HG02885 (cell line): ENCODE measurements at regions not wholly inside any gene's neighbourhood (a gene's known extent, or its start where the extent isn't known, plus 50 kb on each side); places are given as distances from the start of the nearest gene placed in this dataset.
"Not testable (repeated sequence)": the region's sequence is repeated elsewhere in the genome, so short reads cannot be mapped to it uniquely, and the experiment has no call there.

Experiments used
- ATAC-seq: cut with Tn5 transposase; IDR thresholded peaks from one replicate; pipeline ENCODE4 v1.9.1; 2021; ENCODE audit warnings: mild to moderate bottlenecking; ENCODE audit not compliant: unreplicated experiment, poor library complexity

DNA sequence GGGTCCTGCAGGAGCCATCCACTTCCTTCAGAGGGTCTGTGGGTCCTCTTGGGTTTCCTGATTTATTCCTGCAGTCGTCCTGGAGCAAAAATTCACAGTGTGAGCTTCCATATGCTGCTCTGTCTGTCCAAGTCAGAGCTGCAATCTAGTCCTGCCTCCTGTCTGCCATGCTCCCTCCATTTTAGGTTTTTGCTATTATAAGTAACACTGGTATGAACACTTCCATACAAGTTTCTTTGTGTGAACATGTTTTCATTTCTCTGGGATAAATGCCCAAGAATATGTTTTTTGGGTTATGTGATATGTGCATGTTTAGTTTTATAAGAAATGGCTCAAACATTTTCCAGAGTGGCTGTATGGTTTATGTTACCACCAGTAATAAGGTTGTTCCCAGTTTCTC, 188.1 kb downstream of the ACTR3B start:
- ATAC-seq: no peak

GRCh38 chr7:152949253-152949652, 189.7 kb downstream of the ACTR3B start:
- ATAC-seq: no peak

DNA sequence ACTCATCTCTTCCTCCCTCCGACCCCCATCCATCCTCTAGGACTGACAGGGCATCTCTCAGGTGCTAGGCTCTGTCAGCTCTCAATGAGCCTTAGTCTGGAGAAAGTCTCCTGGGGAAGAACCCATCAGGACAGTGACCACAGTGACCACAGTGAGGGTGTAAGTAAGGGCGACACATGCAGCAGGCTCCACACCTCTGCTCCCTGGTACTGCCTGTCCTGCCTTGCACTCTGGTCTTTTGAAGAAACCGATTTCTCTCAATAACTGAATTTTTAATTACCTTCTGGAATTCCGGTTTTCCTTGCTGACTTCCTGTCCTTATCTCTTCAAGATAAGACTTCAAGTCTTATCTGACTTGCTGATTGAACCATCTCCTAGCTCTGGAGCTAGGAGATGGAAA, 190.2 kb downstream of the ACTR3B start:
- ATAC-seq: no peak

- ATAC-seq: no peak
Observed at GRCh38 chr7:152956006-152956405, 196.5 kb downstream of the ACTR3B start.

DNA sequence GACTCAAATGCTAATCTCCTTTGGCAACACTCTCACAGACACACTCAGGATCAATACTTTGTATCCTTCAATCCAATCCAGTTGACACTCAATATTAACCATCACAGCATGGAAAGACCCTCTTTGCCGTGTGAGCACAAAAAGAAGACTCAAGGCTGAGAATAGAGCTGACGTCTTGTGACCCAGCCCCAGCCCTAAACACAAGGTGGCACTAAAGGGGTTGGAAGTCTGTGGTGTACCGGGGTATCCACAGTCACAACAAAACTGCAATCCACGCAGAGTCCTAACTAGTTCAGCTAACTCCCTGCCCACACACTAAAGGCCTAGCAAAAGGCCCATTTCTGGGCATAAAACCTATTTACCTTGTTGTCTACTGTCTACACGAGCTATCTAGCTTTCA, 200.1 kb downstream of the ACTR3B start:
- ATAC-seq: no peak

- not testable (repeated sequence) for ATAC-seq
Observed at GRCh38 chr7:152961796-152962195, 202.2 kb downstream of the ACTR3B start.

- ATAC-seq: no peak
Observed at GRCh38 chr7:152966189-152966588, 206.6 kb downstream of the ACTR3B start.

DNA sequence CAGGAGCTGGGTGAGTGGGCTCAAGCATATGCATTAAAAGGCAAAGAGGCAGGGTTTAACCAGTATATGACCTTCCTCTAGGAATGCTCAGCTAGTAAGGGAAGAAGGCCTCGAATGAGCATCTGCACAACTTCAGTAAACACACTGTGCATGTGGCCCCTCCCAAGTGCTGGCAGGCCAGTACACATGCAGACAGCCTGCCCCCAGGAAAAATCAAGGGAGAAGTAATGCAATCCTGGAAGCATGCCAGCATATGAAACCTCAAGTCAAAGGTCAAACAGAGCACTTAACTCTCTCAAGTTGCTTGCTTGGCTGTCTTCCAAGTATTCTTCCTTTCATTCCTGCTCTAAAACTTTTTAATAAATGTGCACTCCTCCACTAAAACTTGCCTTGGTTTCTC, 208.4 kb downstream of the ACTR3B start:
- ATAC-seq: no peak

- no peak for ATAC-seq
Observed at GRCh38 chr7:152968514-152968913, 209.0 kb downstream of the ACTR3B start.

GRCh38 chr7:152969335-152969734, 209.8 kb downstream of the ACTR3B start:
- ATAC-seq: no peak

DNA sequence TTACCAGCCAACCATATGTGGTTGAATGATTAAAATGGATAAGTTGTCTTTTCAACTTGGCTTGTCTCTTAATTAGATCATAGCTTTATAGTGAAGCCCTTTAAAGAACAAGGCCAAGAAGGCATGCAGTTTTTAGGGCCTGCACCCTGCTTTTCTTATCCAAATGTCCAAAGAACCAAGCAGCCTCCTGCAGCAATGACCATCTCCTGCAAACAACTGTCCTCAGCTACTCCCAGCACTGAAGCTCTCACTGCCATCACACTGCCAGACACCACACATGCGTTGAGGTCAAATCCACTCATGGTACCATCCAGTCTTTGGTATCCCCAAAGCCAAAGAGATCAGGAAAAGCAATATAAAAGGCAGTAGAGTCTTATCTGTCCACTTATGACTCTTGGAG, 210.3 kb downstream of the ACTR3B start:
- ATAC-seq: no peak

DNA sequence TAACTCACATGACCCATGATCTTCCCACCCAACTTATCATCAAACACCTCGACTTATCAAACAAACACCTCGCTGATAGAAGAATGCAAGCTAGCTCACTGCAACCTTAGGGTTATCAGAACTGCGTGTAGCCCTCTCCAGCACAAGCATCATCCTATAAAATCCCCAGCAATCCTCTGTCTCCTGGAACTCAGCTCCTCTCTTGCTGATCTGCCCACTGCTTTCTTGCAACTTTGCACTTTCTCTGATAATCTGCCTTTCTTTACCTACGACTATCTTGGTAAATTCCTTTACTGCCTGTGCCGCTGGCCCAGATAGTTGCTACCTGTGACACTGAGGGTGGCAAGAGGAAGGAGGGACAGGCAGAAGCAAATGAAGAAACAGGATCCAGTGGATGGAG, 210.9 kb downstream of the ACTR3B start:
- no peak for ATAC-seq

- no peak for ATAC-seq
Observed at GRCh38 chr7:152974577-152974976, 215.0 kb downstream of the ACTR3B start.

DNA sequence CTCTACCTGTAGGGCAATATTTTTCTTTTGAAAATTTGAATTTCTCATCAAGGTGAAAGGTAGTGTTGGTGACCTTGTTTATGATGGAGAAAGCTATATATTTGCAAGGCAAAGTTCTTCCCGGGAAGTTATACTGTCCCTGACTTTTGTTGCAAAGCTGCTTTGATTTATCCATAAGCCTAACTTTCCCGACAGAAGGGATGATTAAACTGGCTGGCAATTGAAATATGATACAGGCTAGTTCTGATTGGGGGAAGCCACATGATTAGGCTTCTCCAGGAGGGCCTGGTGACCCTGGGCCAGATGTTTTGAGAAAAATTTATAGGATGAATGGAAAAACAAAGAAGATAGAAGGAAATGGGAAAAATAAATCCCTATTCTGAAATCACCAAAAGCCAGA, 215.5 kb downstream of the ACTR3B start:
- no peak for ATAC-seq

DNA sequence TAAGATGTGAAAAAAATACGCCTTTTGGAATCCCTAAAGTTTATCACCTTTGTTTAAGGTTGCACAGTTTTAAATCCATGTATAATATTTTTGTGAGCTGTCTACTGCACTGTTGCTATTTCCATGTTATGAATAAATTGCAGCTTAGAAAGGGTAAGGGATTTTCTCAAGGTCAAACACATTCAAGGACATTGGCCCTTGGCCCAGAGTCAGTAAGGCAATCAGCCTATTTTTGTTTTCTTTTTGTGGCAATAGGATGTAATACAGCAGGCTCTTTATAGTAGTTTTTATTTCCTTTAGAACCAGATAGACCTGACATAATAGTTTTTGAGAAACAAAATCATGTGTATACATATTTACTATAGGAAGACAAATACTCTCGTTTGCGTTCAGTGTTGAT, 219.8 kb downstream of the ACTR3B start:
- no peak for ATAC-seq

DNA sequence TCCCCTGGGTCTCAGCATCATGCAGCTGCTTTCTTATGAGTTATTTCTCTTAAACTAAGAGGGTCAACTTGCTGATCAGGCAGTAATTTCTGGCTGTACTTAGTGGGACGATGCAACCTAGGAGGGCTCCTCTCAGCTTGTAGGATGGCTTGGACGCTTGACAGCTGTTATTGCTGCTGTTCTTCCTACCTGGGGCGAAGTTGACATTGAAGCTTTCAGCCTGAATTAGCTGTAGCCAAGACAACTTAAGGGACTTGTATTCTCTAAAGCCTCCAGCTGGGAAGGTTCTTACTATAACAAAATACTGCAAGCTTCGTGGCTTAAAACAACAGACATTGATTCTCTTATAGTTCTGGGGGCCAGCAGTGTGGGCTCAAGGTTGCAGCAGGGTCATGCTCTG, 224.9 kb downstream of the ACTR3B start:
- no peak for ATAC-seq

- no peak for ATAC-seq
Observed at GRCh38 chr7:152986376-152986775, 226.8 kb downstream of the ACTR3B start.

DNA sequence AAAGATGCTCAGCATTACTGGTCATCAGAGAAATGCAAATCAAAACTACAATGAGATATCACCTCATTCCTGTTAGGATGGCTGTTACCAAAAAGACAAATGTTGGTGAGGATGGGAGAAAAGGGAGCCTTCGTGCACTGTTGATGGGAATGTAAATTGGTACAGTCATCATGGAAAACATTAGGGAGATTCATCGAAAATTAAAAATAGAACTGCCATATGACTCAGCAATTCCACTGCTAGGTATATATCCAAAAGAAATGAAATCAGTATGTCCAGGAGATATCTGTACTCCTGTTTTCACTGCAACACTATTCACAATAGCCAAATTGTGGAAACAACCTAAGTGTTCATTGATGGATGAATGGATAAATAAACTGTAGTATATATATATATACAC, 228.1 kb downstream of the ACTR3B start:
- no peak for ATAC-seq

GRCh38 chr7:152989889-152990380, 230.4 kb downstream of the ACTR3B start:
- ATAC-seq: no peak

GRCh38 chr7:152998420-152998819, 238.9 kb downstream of the ACTR3B start:
- no peak for ATAC-seq

DNA sequence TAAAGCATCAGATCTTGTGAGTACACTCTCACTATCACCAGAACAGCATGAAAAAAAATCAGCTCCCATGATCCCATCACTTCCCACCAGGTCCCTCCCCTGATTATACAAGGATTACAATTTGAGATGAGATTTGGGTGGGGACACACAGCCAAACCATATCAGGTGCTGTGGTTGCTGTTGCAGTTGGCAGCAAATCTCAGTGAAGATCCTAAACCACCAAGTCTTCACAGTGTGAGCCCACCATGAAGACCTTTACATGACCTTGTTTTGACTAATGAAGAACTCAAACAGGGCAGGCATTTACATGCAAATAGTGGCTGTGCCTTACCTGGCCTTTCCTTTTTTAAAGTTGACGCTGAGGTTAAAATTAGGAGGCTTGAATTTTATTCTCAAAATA, 242.6 kb downstream of the ACTR3B start:
- ATAC-seq: no peak

DNA sequence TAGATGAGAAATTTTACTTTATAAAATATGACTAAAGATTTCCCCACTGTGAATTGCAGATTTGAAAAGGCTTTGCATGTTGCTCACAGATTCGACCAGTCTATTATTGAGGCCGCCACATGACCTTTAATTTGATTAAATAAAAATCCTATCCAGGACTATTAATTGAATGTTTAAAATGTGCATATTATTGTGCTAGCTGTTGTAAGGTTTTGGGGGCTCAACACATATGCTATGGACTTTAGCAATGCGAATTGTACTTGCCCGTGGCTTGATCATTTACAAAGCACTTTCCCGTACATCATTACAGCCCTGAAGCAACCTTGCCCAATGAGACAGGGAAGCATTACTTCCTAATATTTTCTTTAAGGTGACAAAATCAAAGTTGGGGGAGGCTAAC, 243.0 kb downstream of the ACTR3B start:
- no peak for ATAC-seq

- ATAC-seq: no peak
Observed at GRCh38 chr7:153004341-153004740, 244.8 kb downstream of the ACTR3B start.
